Right lobe of liver (tissue), 4 donors: ENCODE measurements at regions not wholly inside any gene's neighbourhood (a gene's known extent, or its start where the extent isn't known, plus 50 kb on each side); places are given as distances from the start of the nearest gene placed in this dataset.

Experiments used
- POLR2A ChIP-seq: fragments of 450-650 bp; IDR thresholded peaks from one replicate; pipeline ENCODE4 v1.6.1; 2017; ENCODE audit warnings: antibody characterized with exemption, mild to moderate bottlenecking
- TF ChIP-seq, protein P1 (sequence below), 4 donors: fragments of 200-600 bp in 3 of 4; fragments of 450-650 bp in 1 of 4; IDR thresholded peaks; one replicate each; pipeline versions ENCODE4 v1.5.1 to v1.8.0; 2016 to 2022; ENCODE audit warnings: antibody characterized with exemption in 4 of 4, mild to moderate bottlenecking in 2 of 4
- donor health status: DM: no; HTN: no; CAD: no.
- donor health status: DM: no; HTN: no; CAD: no.
- donor health status: DM: no; HTN: yes; CAD: no.

DNA sequence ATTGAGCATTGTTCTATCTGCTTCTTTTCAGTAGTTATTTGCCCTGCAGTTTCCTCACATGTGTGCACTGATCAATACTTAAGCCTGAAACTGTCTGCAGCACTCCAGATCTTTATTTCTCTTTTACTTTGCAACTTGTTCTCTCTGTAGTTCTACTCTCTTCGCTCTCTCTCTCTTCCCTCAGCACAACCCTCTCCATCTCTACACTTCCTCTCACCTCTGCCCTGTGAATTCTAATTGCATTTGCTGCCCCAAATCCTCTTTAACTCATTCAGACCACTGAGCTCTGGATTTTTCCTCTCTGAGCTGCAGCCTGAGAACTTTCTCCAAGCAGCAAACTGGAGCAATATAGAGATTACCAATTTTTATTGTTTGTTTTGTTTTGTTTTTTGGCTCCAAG is 1035.5 kb downstream of the FSCB start:
- TF ChIP-seq, protein P1, sequence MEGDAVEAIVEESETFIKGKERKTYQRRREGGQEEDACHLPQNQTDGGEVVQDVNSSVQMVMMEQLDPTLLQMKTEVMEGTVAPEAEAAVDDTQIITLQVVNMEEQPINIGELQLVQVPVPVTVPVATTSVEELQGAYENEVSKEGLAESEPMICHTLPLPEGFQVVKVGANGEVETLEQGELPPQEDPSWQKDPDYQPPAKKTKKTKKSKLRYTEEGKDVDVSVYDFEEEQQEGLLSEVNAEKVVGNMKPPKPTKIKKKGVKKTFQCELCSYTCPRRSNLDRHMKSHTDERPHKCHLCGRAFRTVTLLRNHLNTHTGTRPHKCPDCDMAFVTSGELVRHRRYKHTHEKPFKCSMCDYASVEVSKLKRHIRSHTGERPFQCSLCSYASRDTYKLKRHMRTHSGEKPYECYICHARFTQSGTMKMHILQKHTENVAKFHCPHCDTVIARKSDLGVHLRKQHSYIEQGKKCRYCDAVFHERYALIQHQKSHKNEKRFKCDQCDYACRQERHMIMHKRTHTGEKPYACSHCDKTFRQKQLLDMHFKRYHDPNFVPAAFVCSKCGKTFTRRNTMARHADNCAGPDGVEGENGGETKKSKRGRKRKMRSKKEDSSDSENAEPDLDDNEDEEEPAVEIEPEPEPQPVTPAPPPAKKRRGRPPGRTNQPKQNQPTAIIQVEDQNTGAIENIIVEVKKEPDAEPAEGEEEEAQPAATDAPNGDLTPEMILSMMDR (IDR thresholded peaks at IDR 0.05) = no peak
- TF ChIP-seq POLR2A = no peak
